WTC11 (cell line): ENCODE measurements at regions not wholly inside any gene's neighbourhood (a gene's known extent, or its start where the extent isn't known, plus 50 kb on each side); places are given as distances from the start of the nearest gene placed in this dataset. TPM values are rescaled to one million over a fixed set of nuclear protein-coding genes. Genes with fewer than 3 reads are reported as not detected.

Source experiments
- microRNA-seq: library from miRNA; unstranded; fragments of <30 nt; microRNA quantifications from one replicate; pipeline ENCODE4 v1.2.0, GENCODE V29; 2022; ENCODE audit warnings: borderline number of aligned reads

Small RNA genes lying in the stretch of these regions (microRNA-seq; reads per million reads assigned to microRNA genes)
- gene MIR516B2 (51.7 reads per million, percentile 53 among the genes with 10 or more reads in this experiment), gene MIR517A (not detected), gene MIR517B (not detected), gene MIR518B (996 reads per million, percentile 89 among the genes with 10 or more reads in this experiment), gene MIR518C (92.6 reads per million, percentile 63 among the genes with 10 or more reads in this experiment), gene MIR518E (292 reads per million, percentile 78 among the genes with 10 or more reads in this experiment), gene MIR518F (609 reads per million, percentile 86 among the genes with 10 or more reads in this experiment), gene MIR519D (152 reads per million, percentile 69 among the genes with 10 or more reads in this experiment), gene MIR520B (not detected), gene MIR520C (not detected), gene MIR520D (606 reads per million, percentile 86 among the genes with 10 or more reads in this experiment), gene MIR520G (363 reads per million, percentile 81 among the genes with 10 or more reads in this experiment), gene MIR521-2 (2.1 reads per million), gene MIR523 (111 reads per million, percentile 65 among the genes with 10 or more reads in this experiment), gene MIR524 (26.9 reads per million, percentile 44 among the genes with 10 or more reads in this experiment), gene MIR525 (116 reads per million, percentile 66 among the genes with 10 or more reads in this experiment), gene MIR526A1 (221 reads per million, percentile 76 among the genes with 10 or more reads in this experiment), gene MIR526A2 (not detected)
